ELR (cell line): ENCODE measurements at regions not wholly inside any gene's neighbourhood (a gene's known extent, or its start where the extent isn't known, plus 50 kb on each side); places are given as distances from the start of the nearest gene placed in this dataset.

ENCODE experiments used
- DNase-seq: peaks from one replicate; pipeline ENCODE4 v3.0.0-alpha.2; 2015; ENCODE audit warnings: low read depth

DNA sequence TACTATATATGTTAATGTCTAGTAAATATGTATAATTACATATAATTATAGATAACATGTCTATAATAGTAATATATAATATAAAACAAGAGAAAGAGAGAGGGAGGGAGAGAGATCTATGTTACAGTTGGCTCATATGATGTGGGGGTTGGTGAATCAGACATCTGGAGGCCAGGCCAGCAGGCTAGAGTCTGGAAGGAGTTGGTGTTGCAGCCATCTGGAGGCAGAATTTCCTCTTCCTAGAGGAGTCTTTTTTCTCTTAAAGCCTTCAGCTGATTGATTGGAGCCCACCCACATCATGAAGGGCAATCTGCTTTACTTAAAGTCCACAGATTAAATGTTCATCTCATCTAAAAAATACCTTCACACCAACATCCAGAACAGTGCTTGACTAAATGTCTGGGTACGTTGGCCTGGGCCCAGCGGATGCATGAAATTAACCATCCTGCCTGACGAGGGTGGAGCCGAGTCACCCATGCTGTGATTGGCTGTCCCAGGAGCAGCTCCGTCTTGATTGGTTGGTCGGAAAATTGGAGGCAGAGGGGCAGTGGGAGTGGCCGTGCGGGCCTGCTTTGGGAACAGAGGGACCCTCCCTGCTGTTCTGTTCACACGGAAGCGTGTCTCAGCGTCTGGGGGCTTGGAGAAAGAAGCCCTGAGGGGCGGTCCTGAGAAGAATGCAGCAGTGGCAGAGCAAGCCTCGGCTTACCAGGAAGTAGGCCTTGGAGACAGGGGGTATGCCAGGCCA, 392.4 kb downstream of the QKI start:
- no peak for DNase-seq

DNA sequence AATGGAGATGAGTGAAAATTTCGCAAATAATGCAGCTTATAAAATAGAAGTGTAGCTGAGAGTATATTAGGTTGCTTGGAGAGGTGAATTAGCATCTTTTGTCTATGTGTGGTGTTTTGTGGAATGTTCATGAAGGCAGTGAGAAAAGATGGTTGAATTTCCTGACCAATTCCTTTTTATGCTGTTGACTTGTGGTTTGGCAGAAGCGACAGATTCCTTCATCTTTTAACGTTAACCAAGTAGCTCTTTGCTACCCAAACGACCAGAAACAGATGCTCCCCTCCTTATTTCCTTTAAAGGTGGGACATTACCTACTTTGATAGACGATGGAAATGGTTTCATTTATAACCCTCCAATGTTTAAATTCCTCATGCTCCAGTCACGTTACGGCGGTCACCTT, 390.5 kb downstream of the QKI start:
- no peak for DNase-seq

GRCh38 chr6:163802267-163802666, 387.7 kb downstream of the QKI start:
- no peak for DNase-seq

DNA sequence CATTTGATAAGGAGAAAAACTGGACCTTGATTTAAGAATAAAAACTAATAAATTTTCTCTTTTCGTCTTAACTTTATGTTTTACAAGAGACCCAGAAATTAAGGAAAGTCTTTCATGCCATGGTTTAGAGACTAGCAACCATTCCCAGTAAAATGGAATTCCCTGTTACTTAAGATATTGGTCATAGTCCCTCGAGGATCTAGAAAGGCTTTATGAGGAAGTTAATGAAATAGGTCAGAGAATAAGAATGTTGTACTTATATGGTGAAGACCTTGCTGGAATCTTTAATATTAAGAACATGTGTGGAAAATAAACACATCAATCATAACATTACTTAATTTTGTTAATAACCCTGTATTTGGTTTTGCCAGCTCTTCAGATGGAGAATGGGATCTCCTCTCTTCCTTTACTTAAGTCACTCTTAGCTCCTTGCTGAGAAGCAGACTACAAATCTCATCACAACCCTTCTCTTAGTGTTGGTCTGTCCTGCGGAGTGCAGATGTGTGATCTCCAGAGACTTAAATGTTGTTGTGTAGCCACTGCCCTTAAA, 382.9 kb downstream of the QKI start:
- DNase-seq: no peak

- DNase-seq: peak; percentile 88
Observed at GRCh38 chr6:163793011-163793983, 378.8 kb downstream of the QKI start.

DNA sequence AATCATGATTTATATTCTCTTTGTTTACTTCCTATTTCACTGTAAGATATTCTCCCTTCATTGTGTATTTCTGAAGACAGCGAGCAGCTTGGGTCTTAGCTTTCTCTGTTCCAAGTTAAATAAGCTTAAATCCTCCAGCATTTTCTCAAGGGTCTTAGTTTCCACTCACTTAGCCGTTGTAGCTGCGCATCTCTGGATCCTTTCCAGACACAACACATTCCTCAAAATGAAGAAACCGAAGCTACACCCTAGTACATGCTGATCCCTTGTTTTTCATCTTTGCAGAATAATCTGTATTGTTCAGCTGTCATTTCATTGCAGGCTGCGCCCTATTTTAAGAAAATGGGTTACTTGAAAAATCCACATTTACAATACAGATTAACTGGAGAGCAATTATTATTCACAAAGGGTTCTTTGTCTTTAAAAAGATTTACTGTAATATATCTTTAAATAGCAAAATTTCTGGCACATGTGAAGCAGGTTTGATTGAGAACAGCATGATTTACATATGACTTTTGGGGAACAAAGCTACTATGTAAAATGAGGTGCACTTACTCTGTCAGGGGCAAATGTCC, 375.8 kb downstream of the QKI start:
- DNase-seq: no peak

DNA sequence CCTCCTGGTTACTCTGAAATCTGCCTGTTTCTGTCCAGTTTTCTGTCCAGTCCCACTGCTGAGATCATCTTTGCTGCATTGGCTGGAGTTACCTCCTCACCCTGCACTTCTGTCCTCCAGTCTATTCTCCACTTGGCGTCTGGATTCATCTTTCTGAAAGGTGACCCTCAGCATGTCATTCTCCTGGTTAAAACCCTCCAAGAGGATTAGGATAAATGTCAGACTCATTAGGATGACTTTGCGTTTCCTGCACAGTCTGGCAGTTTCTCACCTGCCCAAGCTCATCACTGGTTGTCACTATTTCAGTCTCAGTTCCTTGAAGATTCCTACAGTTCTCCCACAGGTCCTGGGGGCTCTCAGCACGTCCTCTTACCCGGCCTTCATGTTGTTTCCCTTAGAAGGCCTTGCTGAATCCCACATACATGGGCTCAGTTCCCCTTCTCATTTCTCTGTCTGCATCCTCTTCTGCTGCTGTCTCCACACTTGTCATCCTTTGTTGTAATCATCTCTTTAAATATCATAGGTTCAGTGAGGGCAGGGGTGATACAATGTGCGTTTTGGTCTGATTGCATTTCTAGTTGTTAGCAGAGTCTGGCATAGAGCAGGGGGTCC, 374.8 kb downstream of the QKI start:
- no peak for DNase-seq

DNA sequence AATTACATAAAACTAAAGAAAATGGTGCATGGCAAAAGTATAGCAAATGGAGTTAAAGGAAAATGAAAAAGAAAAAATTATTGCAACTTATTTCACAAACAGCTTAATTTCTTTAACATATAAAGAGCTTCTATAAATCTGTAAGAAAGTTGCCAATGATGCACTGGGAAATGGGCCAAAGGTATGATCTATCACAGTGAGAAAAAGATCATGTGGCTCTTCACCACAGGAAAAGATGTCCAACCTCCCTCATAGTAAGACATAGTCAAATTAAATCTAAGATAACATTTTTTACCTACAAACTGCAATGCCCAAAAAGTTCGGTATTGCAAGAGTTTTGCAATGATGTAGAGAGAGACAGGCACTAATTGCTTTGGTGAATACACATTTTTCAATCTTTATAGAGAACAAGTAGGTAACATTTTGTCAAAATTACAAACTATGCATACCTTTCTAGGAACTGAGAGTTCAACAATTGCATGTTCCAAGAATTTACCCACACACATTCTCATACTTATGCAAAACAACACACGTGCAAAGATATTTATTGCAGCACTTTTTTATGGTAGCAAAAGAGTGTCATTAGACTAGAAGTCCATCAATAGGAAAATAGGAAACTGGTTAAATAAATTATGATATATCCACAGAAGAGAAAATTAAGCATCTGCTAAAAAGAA, 372.6 kb downstream of the QKI start:
- no peak for DNase-seq

DNA sequence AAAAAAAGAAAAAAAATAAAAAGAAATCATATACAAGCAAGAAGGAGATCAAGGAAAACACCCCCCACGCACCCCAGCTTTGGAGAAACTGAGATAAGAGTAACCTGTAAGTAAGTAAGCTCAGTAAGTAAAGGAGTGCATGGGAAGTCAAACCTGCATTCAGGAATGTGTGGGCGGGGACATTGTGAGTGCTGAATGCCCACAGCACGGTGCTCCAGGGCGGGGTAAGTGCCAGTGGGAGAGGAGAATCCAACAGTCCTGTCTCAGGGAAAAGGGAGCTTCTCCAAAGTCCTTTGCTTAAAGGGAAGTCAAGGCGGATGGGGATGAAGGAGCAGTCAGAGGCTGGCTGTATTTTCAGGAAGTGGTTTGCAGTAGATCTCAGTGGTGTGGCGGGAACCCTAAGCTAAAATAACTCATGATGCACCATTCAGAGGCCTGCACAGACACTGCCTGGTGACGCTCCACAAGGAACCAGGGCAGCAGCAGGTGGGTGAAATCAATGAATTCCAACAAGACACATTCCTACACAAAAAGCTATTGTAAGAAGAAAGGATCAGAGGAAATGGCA, 368.0 kb downstream of the QKI start:
- no peak for DNase-seq

DNA sequence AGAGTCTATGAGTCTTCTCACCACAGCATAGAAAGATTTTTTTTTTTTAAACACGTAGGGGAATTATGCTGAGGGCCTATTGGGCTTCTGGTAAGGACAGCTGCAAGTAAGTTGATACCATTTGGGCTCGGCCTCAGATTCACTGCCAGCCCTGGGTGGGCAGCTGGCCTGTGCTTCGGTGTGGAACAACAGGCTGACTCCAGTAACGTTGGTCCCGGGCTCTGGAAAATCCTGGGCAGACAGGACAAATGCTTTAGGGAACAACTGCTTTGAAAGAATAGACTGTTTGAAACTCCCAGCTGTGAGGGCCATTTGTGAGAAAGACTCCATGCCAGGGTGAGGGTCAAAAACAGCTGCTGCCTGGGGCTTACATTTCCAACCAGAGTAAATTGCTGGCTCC, 366.5 kb downstream of the QKI start:
- DNase-seq: no peak

- no peak for DNase-seq
Observed at GRCh38 chr6:163779727-163780284, 365.3 kb downstream of the QKI start.

DNA sequence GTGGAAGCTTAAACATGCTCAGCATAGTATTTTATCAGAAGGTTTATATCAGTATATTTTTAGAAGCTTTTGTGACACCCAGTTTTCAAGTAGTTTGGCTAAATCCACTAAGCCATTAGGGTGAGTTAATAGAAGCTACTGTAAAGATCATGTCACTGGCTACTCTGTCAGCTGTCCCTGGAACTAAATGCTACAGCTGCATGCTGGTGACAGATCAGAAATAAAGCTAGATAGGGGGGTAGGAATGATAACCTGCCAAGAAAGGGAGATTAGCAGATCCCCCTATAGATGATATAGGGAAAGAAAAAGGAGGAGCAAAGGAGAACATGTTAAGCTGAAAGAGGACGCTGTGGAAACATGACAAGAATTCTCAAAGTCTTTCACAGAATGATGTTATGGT, 363.2 kb downstream of the QKI start:
- DNase-seq: no peak

DNA sequence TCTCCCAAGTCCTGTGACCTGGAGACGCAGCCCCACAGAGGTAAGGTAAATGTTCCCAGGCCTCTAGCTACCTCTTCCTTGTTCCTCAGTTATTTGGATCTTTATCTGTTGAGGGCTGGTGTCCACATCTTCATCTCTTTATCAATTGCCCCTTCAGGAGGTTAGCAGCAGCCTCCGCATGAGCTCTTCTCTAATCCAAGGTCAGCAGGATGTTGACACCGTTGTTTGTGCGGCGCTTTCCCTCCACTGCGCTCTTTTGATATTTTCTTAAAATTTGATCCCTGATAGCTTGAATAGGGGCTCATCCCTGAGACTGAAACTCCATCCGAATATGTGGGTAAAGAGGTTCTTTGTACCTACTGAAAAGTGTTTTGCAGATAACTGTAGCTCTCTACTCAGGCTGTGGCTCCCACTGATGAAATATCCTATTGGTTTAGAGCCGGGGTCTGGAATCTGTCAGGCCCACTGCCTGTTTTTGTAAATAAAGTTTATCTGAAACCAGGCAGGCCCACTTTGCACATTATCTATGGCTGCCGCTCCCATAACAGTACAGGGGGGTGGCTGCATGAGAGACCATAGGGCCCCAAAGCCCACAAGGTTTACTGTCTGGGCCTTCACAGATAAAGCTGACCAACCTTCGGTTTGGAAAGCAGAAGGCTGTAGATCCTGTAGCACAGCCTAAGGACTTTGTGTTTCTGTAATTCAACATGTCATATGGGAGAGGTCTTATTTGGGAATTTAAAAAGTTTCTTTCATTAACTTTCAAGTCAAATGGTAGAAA, 362.6 kb downstream of the QKI start:
- no peak for DNase-seq

DNA sequence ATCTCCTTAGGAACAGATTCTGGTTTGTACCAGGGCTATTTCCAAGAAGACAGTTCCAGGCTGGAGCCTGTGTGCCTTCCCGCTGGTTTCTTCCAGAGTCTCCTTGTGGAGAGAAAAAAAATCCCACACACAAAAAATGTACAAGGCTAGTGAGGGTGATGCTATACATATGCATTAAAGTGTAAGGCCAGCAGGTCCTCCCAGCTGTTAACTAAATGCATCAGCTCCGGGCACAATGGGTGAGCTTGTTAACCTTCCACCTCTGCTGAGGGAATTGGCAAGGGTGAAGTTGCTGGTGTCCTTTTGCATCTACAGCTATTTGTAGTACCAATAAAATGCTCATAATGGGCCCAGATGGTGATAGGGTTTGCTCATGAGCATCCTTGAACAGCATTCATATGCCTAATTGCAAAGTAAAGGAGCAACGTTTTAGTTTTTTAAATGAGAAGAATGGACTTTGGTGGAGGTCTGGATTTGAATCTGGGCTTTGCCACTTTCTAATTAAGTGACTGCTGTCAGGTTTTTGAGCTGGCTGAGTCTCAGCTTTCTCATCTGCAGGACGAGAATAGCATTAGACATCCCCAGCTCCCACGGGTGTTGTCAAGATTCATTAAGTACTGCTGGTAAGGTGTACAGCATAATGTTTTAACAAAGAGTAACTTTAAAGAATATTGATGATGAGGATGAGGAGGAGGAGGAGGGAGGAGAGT, 361.8 kb downstream of the QKI start:
- no peak for DNase-seq

DNA sequence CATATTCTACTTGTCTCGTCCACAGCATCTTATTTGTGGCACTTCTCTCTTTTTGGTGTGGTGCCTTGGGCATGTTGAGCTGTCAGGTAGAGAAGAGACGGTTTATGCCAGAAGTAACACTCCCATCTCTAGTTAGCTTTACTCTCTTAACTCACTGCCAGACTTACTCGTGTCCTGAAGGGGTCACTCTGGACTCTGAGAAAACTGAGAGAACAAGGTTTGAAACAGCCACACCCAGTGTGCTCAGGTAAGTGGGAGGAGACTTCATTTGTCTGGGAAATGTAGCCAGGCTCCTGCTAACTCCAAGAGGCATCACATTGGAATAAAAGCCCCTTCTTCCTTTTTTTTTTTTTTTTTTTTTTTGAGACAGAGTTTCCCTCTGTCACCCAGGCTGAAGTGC, 360.8 kb downstream of the QKI start:
- no peak for DNase-seq

DNA sequence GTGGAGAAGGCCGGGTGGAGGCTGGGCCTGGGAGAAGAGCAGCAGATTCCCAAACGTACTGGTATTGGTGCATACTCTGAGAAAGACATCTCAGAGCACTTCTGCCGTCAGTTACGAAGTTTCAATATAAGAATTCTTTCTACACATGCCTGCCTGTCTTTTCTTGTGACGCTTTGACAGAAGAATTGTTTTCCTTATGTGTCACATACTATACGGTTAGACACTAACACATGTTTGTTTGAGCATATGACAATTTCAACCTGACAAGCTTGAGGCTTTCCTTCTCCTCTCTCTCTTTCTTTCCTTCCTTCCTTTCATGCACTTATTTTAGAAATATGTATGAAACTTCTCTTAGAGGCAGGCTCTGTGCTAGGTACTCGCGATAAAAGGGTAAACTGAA, 360.0 kb downstream of the QKI start:
- DNase-seq: no peak

DNA sequence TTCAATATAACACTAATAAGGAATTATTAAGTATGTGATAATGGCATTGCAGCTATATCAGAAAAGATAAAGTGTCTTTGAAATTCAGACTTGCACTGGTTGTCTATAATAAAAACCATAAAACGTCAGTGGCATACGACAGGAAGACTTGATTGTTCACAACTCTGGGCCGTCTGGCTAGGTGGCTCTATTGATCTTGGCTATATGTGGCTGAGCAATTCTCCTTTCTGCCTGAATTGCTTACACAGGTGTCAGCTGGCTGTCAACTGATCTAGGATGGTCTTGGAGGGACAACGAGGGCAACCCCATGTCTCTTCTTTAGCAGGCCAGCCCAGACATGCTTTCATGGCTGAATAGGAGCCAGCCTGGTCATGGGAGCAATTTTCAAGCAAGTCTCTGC, 359.1 kb downstream of the QKI start:
- no peak for DNase-seq

DNA sequence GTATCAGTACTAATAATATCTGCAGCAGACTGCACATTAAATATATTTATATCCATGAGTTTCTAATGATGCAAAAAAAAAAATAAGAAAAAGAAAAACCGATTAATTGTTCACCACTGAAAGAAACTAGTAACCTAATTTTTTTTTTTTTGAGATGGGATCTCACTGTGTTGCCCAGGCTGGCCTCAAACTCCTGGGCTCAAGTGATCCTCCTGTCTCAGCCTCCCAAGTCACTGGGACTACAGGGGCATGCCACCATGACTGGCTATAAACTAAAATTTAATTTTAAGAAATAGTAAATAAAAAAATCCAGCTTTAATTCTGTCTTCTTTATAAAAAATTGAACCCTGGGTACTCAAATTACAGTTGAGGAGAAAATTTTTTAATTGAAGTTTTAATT, 358.2 kb downstream of the QKI start:
- no peak for DNase-seq

DNA sequence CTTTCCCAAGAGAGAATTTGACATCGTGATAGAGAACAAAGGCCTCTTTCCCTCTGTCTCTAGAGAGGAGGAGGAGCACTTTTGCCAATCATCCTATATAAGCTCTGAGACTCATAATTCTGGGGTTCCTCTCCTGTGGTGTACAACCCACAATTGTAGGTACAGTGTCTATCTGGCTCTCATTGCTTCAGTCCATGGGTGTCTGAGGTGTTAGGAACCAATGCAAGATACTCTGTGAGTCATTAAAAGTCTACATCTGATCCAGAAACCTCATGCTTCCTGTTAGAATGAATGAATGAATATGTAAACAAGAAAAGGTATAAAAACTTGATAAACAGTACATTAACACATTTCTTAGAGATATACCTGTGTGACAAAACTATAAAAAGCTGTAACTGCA, 356.7 kb downstream of the QKI start:
- DNase-seq: peak; percentile 38

DNA sequence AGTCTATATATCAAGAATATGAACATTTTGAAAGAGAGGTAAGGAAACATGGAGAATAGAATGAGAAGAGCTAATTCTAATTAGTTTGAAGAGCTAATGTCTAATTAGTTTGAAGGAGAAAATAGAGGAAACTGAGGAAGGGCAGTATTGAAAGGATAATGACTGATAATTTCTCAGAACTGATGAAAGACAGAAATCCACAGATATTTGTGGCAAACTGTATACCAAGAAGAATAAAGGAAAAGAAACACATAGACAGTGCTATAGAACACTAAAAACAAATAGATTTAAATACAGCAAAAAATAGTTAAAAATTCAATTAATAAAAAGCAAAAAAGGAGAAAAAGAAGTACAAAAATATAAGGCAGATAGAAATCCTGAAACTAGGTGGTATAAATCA, 354.4 kb downstream of the QKI start:
- DNase-seq: no peak
